ENCODE measurements at regions not wholly inside any gene's neighbourhood (a gene's known extent, or its start where the extent isn't known, plus 50 kb on each side); places are given as distances from the start of the nearest gene placed in this dataset.

- DNase-seq (ENCODE audit: low spot score), result no peak
- intact Hi-C loops (cut with DNase I), result loop anchor here (5.0 kb wide), 2 partner anchors 57 to 93 kb away; partner anchors contain the start of gene SPRY1
These were observed 56.3 kb upstream of the SPRY1 start for GRCh38 chr4:123340381-123340701.

GRCh38 chr4:123342498-123342897, 54.1 kb upstream of the SPRY1 start:
- intact Hi-C loops (cut with DNase I), result loop anchor here (5.0 kb wide), 2 partner anchors 55 to 95 kb away; partner anchors contain the start of gene SPRY1
- no peak for DNase-seq (ENCODE audit: low spot score)

GRCh38 chr4:123343400-123344041, 53.1 kb upstream of the SPRY1 start:
- intact Hi-C loops (cut with DNase I), result loop anchor here (5.0 kb wide), 2 partner anchors 54 to 96 kb away; partner anchors contain the start of gene SPRY1

DNA sequence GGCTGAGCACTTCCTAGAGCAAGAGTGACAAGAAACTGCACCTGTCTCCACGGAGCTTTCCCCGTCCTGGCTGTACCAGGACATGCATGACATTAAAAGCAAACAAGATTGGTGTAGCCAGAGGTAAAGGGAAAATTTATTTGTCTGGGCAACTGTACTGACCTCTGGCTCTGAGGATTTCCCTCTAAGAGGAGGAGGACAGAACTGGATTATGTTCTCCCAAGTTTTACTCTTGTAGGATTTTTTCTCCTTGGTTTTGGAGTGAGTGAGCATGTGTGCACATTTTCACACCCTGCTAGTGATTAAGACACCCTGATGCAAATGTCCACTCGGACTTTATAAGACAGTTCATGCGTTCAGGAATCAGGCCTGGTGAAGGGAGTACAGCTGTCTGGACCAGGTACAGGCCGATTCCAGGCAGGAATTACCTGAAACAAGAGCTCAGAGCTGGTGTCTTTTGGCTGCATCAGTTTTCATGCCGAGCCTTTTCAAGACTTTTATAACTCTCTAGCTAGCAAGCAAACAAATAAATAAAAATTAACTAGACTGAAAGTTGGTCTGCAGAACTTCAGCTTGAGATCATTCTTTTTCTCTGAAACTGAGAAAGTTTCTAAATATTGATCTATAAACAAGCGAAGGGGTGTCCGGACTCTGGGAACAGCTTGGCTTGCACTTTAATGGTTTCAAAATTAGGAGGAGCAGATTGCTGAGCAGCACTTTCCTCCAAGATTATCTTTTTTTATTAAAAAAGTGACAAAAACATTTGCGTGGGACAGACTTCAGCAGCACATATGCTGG, 51.3 kb upstream of the SPRY1 start:
- DNase-seq (ENCODE audit: low spot score), result no peak
- intact Hi-C loops (cut with DNase I), result no loop called here

More at GRCh38 chr4:123343400-123344041, 53.1 kb upstream of the SPRY1 start:
- no peak for DNase-seq (ENCODE audit: low spot score)

DNA sequence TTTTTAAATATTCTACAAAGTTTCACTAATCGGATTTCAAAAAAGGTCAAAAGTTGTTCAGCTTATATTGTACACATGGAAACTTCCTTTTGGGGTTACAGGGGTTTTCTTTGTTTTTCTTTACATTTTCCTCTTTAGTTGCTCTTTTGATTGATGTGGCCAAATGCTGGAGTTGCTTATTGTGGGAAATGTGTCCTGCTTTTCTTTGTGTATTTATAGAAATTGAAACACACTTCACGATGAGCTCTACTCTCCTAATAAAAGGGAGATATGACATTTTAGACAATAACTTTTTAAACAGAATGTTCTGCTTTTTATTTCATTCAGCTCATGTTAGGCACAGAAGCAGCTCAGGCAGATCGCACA, 50.7 kb upstream of the SPRY1 start:
- intact Hi-C loops (cut with DNase I), result no loop called here
- no peak for DNase-seq (ENCODE audit: low spot score)

GRCh38 chr4:123346330-123346940, 50.2 kb upstream of the SPRY1 start:
- no peak for DNase-seq (ENCODE audit: low spot score)
- intact Hi-C loops (cut with DNase I), result no loop called here
